GM21717 (cell line): ENCODE measurements at regions not wholly inside any gene's neighbourhood (a gene's known extent, or its start where the extent isn't known, plus 50 kb on each side); places are given as distances from the start of the nearest gene placed in this dataset.
A peak's percentile ranks its signal among the peaks of the same experiment; 100 is the strongest.
"Not testable (repeated sequence)": the region's sequence is repeated elsewhere in the genome, so short reads cannot be mapped to it uniquely, and the experiment has no call there.

Experiments
- ATAC-seq: cut with Tn5 transposase; IDR thresholded peaks from one replicate; pipeline ENCODE4 v1.9.1; 2021; ENCODE audit warnings: mild to moderate bottlenecking, moderate library complexity; ENCODE audit not compliant: unreplicated experiment

- ATAC-seq = no peak
Observed at GRCh38 chr6:50959081-50959641, 140.5 kb downstream of the TFAP2B start.

- ATAC-seq = no peak
Observed at GRCh38 chr6:50961611-50962010, 142.9 kb downstream of the TFAP2B start.

- no peak for ATAC-seq
Observed at GRCh38 chr6:50962213-50962759, 143.6 kb downstream of the TFAP2B start.

GRCh38 chr6:50963952-50964351, 145.3 kb downstream of the TFAP2B start:
- no peak for ATAC-seq

GRCh38 chr6:50965495-50965894, 146.8 kb downstream of the TFAP2B start:
- ATAC-seq = no peak

- ATAC-seq = peak; percentile 92
Observed at GRCh38 chr6:50966532-50966931, 147.9 kb downstream of the TFAP2B start.

- ATAC-seq = no peak
Observed at GRCh38 chr6:50966986-50967385, 148.3 kb downstream of the TFAP2B start.

- not testable (repeated sequence) for ATAC-seq
Observed at GRCh38 chr6:50968246-50968645, 149.6 kb downstream of the TFAP2B start.

GRCh38 chr6:50970908-50971307, 152.2 kb downstream of the TFAP2B start:
- ATAC-seq = no peak

GRCh38 chr6:50973464-50973863, 154.8 kb downstream of the TFAP2B start:
- no peak for ATAC-seq

GRCh38 chr6:50974319-50974718, 155.6 kb downstream of the TFAP2B start:
- ATAC-seq = no peak

GRCh38 chr6:50975216-50975615, 156.5 kb downstream of the TFAP2B start:
- no peak for ATAC-seq

GRCh38 chr6:50976907-50977306, 158.2 kb downstream of the TFAP2B start:
- ATAC-seq = no peak

GRCh38 chr6:50977796-50978195, 159.1 kb downstream of the TFAP2B start:
- no peak for ATAC-seq

- no peak for ATAC-seq
Observed at GRCh38 chr6:50978380-50979170, 159.9 kb downstream of the TFAP2B start.

- no peak for ATAC-seq
Observed at GRCh38 chr6:50979171-50979525, 160.5 kb downstream of the TFAP2B start.

GRCh38 chr6:50984135-50984534, 165.5 kb downstream of the TFAP2B start:
- no peak for ATAC-seq

- ATAC-seq = no peak
Observed at GRCh38 chr6:50986319-50986718, 167.6 kb downstream of the TFAP2B start.

- no peak for ATAC-seq
Observed at GRCh38 chr6:50989123-50989522, 170.5 kb downstream of the TFAP2B start.

GRCh38 chr6:50990750-50991446, 172.2 kb downstream of the TFAP2B start:
- no peak for ATAC-seq

- no peak for ATAC-seq
Observed at GRCh38 chr6:50992232-50992631, 173.6 kb downstream of the TFAP2B start.
